ENCODE measurements at regions not wholly inside any gene's neighbourhood (a gene's known extent, or its start where the extent isn't known, plus 50 kb on each side); places are given as distances from the start of the nearest gene placed in this dataset.

DNA sequence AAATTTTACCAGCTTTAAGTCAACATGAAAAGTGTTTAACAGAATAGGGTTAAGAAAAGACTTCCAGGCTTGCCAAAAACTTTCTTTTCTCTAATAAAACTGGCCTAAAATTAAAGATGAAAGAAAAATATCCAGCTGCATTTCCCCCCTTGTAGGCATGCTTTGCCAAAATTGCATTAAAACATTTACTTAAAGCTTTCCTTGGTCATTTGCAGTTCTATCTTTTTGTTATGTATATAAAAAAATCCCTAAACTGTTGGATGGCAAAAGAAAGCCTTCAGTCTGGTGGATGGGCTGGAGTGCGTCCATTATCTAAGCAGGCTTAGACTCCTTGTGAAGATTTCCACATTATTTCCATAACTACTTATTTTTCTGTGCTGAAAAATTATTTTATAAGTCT is 105.4 kb upstream of the DSEL start:
- FAIRE-seq: no peak

DNA sequence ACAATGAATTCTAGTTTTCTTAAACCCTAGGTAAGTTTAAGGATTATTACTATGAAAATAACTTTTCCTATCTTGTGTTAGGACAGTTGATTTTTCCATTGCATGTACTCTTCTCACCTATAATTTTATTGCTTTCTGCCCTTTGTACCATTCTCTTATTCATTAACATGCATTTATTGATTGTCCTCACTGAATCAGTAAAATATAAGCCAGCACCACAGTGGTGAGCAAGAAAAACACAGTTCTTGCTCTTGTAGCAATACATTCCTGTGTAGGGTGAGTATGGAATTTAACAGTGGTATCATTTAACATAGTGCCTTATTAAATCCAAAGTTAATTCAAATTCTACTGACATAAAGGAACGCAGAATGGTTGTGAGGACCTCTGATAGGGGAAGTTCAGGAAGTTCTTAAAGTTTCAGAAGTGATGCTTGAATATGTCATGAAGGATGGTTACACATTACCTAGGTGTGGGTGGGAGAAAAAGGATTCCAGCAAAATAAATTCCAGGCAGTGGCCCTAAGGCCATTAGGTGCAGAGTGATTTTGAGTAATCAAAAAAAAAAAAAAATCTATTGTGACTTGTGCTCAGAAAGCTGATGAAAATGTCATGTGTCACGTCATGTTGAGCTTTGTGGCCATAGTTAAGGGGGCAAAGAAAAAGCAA is 104.7 kb upstream of the DSEL start:
- no peak for FAIRE-seq

DNA sequence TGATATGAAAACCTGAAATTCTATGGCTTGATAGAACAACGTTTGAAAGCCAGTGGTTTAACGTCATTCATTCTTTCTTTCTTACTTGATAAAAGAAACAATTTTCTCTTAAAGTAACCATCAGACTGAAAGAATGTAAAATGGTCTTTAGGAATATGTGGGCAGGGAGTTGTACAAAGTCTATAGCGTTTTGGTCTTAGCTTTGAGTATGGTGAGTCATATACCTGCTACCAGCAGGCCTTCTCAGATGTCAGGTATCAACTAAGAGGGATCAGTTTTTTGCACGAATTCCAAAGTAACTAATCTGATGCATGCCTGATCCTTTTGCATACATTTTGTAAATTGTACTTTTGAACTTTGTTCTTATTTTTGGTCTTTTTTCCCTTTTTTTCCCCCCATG is 101.5 kb upstream of the DSEL start:
- FAIRE-seq: no peak

DNA sequence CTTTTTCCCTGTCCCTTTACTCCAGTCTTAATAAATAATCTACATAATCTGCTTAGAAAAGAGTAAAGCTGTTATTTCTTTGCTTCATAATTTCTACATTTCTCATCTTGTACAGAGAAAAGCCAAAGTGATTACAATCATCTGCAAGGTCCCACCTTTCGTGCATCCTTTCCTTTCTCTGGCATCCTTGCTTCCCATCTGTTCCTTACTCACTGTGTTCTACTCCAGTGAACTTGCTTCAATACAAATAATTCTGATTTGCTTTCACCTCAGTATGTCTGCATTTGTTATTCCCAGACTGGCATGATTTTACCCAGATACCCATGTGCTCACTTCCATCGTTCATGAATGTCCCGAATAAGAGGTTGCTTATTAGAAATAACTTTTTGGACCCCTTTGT is 99.4 kb upstream of the DSEL start:
- FAIRE-seq: no peak

DNA sequence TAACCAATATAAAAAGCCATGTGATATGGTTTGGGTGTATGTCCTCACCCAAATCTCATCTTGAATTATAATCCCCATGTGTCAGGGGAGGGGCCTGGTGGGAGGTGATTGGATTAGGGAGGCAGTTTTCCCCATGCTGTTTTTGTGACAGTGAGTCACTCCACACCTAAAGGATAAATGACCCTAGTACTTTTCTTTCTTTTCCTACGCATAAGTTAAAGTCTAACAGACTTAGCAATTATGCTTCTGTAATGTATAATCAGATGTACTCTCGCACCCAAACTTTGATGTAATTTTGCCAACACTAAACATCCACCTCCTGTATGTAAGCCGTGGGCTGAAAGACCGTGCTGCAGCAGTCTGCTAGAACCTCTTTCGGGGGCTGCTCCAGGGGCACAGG is 97.2 kb upstream of the DSEL start:
- FAIRE-seq: no peak

DNA sequence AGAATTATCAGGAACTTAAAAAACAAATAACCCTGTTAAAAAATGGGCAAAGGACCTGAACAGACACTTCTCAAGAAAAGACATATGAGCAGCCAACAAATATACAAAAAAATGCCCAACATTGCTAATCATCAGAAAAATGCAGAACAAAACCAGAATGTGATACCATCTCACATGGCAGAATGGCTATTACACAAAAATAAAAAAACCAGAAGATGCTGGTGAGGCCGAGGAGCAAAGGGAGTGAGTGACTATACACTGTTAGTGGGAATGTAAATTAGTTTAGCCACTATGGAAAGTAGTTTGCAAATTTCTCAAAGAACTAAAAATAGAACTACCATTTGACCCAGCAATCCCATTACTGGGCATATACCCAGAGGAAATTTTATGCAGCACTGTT is 95.8 kb upstream of the DSEL start:
- no peak for FAIRE-seq

DNA sequence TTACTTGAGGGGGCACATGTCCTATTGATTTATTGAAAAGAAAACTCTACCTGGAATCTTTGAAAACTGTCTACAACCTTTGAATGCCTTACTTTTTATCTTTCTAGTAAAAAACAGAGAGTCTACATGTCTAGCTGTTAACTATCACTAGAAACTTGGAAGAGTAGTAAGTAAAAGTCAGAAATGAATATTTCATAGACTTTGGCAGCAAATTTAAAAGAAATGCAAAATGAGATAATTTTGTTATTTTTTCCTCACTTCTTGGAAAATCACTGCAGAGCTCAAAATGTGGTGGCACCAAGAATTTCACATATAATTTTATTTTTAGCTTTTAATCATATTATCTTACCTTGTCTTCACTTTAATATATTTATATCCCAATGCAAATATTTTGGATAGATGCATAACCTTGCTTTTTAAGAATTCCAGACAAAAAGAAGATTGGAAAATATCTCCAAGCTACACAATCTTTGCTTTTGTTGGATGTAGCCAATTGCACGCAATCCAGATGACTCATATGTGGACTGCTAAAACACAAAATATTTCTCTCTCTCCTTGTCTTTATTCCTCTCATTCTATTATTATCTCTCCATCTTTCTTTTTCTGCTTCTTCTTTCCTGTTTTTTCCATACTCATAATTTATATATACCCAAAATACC is 92.2 kb upstream of the DSEL start:
- no peak for FAIRE-seq

DNA sequence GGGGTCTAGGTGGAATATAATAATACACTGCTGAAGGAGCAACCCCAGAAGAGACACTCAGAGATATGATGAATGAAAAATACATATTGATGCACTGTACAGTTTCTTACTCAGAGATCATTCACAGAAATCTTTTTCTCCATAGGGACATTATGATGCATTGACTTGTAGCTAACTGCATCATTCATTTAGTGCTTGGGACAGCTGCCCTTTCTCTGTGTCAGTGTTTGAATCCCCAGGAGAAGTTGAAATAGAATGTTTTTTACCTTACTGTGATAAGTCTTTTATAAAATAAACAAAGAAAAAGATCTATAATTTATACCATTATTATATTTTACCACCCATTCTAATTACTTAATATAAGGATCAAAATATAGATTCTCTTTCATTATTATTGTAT is 91.7 kb upstream of the DSEL start:
- no peak for FAIRE-seq

DNA sequence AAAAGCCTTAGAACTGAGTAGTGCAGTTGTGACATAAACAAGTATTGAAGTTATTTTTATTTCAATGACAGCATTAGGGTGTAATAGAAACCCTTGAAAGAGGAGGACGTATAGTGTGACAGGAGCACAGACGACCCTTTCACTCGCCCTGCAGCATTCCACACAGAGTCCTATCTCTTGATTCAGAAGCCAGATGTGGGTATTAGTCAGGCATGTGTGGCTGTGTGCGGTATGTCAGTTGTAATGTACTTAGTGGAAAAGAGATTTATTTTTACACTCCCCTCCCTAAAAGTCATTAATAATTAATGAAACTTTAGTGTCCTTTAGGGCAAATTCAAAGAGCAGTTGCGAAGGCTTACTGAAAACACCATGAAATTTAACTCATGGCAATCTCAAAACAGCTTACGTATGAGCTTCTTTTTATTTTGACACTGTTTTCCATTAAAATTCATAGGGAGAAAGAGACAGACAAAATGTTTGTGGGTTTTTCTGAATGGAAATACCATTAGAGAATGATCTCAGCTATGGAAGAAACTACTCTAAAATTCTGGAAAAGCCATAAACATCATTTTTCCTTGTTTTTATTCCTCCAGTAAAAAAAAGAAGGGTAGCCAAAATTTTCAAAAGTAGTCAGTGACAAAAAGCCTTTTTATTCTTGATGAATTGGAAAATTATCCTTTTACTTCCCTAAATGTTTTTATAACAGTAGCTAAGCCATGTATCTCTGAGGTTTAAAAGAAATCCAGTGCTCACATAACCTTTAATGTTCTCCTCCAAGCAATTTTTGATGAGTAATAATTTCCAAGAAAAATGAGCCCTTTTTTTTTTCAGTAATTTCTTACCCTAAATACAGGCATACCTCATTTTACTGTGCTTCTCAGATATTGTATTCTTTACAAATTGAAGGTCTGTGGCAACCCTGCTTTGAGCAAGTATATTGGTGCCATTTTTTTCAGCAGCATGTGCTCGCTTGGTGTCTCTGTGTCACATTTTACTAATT is 84.0 kb upstream of the DSEL start:
- FAIRE-seq: no peak

DNA sequence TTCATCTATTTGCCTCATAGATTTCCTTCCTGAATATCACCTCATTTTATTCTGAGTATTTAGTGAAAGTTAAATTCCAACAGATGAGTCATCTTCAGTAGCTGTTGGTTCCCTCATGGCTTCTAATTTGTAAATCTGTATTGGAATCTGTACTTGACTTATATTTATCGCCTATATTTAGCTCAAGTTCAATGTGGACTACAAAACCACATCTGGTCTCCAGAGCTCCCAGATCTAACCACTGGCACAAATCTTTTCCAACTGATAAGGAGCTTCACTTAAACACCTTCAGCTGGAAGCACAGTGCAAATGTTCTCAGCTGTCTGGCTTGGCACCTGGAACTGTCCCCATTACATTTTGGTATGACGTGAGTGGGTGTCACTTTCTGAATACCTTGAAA is 82.8 kb upstream of the DSEL start:
- no peak for FAIRE-seq

DNA sequence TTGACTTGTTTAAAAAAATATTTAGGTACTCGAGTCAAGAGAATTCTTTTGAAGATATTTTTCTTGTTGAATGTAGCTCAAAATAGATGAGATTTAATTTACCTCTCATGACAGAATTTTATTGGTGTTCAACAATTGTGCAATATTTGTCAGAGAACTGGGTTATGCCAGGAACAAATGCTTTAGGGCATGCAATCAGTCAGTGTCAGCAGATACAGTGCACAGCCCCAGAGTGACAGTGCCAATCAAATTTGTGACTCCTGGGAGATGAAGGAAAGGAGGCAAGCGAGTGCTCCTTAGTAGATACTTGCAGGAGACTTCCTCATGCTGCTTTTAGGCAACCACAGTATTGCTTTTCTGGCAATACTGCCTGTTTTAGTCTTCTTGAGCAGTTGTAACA is 81.2 kb upstream of the DSEL start:
- no peak for FAIRE-seq

DNA sequence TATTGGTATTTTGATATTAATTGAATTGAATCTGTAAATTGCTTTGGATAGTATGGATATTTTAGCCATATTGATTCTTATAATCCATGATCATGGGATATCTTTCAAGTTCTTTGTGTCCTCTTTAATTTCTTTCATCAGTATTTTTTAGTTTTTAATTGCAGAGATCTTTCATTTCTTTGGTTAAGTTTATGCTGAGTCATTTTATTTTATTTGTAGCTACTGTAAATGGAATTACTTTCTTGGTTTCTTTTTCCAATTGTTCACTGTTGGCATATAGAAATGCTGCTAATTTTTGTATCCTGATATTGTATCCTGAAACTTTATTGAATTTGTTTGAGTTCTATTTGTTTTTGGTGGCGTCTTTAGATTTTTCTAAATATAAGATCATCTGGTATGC is 79.5 kb upstream of the DSEL start:
- no peak for FAIRE-seq

DNA sequence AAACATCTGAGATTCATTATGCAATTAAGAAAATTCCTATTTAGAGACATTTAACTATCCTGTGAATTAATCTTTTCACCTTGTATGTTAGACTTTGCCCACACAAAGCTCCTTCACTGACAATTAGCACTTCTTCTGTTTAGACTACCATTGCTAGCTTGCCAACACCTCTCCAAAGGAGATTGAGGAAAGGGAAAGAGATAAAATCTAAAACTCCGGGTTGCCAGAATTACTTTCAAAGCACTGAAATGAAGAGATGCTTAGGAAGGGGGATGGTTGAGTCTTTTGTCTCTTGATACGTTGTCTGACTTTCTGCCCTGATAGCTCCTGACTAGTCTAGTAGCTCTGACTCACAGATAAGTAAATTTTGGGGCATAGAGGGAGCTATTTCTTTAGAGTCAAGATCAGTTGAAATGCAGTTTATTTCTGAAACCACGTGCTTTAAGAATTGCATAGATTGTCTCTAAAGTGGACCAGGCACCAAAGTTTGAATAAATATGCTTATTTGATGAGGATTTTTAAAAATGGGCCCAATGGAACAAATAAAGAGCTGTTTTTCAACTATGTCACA is 74.1 kb upstream of the DSEL start:
- no peak for FAIRE-seq

DNA sequence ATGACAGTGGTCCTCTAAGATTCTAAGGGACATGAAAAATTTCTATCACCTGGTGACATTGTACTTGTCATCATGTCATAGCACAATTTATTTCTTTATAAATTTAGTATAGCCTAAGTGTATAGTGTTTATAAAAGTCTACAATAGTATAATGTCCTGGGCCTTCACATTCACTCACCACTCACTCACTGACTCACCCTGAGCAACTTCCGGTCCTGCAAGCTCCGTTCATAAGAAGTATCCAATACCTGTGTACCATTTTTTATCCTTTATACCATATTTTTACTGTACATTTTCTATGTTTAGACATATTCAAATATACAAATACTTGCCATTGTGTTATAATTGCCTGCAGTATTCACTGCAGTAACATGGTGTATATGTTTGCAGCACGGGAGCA is 72.8 kb upstream of the DSEL start:
- FAIRE-seq: no peak

DNA sequence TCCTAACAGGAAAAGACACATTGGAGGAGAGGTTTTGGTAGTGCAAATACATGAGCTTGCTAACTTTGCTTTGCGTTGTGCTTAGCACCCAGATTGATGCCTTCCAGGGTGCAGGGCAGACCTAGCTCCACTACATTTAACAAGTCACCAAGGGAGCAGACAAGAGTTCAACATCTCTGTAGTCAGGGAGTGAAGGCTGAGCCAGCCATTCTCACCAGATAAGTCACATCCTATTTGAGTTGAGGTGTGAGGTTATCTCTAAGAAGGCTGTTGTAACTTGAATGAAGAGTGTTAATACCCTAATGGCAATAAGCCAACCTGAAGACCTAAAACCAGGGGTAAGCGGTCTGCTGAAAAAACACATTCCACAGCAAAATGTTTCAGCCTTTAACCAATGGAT is 69.6 kb upstream of the DSEL start:
- FAIRE-seq: no peak

DNA sequence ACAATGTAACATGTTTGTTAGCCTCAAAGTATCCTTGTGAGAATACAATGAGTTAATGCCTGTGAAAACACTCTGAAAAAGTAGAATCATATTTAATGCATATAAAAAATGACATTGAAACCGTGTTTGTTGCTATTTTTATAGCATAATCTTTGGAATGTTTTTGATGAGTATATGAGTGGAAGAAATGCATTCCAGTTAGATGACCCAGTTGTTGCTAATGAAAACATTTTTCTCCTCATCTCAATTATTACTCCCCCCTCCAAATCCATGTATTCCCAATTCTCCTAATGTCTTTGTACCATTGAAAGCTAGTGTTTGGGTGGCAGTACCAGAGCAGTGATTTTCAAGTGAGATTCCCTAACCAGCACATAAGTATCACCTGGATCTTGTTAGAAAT is 67.1 kb upstream of the DSEL start:
- FAIRE-seq: no peak

DNA sequence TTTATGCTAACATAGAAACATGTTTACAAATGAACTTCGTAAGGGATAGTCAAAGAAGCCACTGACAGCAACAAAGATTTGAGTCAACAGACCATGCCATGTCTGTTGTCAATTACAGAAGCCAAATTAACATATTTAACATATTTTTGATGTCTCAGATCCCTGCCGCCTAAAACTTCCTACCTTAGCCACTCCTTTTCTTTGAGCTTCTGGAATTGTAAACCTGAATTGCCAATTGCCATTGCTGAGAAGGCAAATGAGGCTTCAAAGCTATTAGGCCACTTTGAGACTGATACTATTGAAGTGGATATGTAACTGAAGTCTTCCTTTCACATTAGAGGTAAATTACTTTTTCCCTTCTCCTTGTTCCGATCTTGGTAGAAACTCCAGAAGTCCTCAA is 66.0 kb upstream of the DSEL start:
- no peak for FAIRE-seq

DNA sequence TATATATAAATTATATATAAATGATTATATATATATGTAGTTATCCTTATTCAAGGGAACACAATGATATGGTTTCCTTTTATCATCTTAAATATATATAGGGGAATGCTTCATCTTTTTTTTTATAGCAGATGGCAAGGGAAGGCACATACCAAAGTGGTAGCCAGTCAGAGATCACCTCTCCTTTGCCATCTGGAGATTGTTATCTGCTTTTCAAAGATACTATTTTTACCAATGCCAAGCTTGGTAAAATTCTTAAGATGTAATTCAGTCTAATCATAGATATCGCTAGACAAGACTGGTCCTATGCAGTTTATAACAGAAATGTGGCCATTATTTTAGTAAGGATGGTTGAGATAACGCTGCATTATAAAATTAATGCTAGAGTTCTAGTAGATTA is 64.7 kb upstream of the DSEL start:
- FAIRE-seq: no peak

DNA sequence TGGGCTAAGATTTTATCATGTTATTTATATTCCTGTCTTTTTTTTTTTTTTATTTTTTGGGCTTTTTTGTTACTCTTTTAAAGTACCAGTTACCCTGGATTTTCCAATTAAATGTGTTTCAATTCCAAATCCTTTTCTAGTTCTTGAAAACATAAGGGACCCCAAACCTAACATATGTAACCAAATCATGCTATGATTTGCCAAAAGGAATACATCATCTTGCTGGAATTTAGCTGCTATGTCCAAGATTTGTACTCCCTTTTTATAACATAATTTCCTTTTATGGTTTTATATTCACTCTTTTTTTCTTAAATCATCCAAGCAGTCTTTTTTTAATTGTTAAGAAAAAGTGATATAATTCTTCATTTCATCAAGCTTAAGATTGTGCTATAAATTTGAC is 60.9 kb upstream of the DSEL start:
- FAIRE-seq: no peak

DNA sequence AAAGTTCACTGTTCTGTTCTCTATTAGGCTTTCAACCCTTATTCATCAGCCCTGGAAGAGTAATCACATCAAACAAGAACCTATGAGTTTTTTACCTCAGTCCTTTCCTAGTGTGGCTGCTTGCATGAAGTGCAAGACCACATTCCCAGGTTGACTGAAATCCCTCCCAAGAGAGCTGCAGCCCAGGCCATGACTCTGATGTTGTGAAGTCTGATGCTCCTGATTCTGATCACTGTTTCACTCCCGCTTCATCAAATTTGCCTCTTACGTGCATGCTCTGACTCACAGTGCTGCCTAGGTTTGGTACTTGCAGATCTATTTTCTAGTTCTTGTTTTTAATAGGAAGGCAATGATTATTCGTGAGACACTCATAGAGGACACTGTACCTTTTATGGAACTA is 58.2 kb upstream of the DSEL start:
- FAIRE-seq: no peak

DNA sequence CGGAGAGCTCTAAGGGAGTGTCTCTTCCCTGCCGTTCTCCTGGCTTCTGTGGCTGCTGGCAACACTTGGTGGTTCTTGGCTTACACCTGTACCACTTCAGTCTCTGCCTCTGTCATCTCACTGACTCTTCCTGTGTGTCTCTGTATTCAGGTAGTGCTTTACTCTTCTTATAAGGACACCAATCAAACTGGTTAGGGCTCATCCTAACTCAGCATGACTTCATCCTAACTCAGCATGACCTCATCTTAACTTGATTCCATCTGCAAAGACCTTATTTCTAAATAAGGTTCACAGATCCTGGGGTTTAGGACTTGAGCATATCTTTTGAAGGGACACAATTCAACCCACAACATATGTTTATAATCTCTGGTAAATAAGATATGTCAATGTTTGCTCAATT is 51.6 kb upstream of the DSEL start:
- FAIRE-seq: no peak

Measured in islet of Langerhans (tissue), 1 donor.